ENCODE measurements at regions not wholly inside any gene's neighbourhood (a gene's known extent, or its start where the extent isn't known, plus 50 kb on each side); places are given as distances from the start of the nearest gene placed in this dataset.
"Not testable (repeated sequence)": the region's sequence is repeated elsewhere in the genome, so short reads cannot be mapped to it uniquely, and the experiment has no call there.

DNA sequence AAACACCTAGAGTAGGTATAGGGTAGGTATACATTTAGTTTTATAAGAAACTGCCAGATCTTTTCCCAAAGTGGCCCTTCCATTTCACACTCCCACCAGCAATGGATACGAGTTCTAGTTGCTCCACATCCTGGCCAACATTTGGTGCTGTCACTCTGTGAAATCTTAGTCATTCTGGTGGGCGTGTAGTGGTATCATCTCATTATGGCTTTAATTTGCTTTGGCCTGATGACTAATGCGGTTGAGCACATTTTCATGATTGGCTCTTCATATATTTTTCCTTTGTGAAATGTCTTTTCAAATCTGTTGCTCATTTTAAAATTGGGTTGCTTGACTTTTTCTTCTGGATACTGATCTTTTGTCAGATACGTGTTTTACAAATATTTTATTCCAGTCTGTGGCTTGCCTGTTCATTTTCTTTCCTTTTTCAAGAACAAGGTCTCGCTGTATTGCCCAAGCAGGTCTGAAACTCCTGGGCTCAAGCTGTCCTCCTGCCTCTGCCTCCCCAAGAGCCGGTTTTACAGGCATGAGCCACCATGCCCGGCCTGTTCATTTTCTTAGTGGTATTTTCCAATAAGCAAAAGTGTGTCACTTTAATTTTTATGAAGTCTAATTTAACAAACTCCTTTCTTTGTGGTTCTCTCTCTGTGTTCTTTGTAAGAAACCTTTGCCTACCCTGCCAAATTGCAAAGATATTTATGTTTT lies 192.4 kb downstream of the SEC14L1 start:
- DNase-seq (ENCODE audit: low read depth in 2 of 2): no peak

- DNase-seq (ENCODE audit: low read depth in 2 of 2): no peak
These were observed 196.4 kb downstream of the SEC14L1 start for GRCh38 chr17:77337150-77337549.

GRCh38 chr17:77341069-77341541 lies 200.3 kb downstream of the SEC14L1 start:
- DNase-seq (ENCODE audit: low read depth in 2 of 2): no peak

- DNase-seq (ENCODE audit: low read depth in 2 of 2): not testable (repeated sequence)
These were observed 201.9 kb downstream of the SEC14L1 start for GRCh38 chr17:77342656-77342990.

DNA sequence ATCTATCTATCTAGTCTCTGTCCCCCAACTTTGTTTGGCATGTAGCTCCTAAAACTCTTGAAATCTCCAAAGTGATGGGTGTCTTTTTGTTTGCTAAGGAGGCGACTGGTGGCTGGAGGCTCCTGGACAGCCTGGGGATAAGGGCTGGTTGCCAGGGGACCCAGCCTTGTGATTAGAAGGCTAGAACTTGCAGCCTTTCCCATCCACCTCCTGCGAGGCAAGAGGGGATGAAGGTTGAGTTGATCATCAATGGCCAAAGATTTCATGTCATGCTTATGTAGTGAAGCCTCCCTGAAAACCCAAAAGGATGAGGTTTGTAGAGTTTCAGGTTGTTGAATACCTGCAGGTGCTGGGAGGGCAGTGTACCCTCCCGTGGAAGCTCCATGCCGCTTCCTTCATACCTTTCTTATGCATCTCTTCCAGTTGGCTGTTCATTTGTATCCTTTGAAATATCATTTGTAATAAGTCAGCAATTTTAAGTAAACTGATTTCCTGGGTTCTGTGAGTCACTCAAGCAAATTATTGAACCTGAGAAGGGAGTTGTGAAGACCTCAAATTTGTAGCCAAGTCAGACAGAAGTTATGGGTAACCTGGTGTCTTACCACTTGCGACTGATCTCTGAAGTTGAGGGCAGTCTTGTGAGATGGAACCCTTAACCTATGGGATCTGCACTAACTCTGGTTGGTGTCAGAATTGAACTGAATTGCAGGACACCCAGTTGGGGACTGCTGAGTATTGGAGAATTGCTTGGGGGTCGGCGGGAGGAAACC lies 202.4 kb downstream of the SEC14L1 start:
- DNase-seq (ENCODE audit: low read depth in 2 of 2): no peak

GRCh38 chr17:77344038-77344437 lies 203.3 kb downstream of the SEC14L1 start:
- no peak for DNase-seq (ENCODE audit: low read depth in 2 of 2)

DNA sequence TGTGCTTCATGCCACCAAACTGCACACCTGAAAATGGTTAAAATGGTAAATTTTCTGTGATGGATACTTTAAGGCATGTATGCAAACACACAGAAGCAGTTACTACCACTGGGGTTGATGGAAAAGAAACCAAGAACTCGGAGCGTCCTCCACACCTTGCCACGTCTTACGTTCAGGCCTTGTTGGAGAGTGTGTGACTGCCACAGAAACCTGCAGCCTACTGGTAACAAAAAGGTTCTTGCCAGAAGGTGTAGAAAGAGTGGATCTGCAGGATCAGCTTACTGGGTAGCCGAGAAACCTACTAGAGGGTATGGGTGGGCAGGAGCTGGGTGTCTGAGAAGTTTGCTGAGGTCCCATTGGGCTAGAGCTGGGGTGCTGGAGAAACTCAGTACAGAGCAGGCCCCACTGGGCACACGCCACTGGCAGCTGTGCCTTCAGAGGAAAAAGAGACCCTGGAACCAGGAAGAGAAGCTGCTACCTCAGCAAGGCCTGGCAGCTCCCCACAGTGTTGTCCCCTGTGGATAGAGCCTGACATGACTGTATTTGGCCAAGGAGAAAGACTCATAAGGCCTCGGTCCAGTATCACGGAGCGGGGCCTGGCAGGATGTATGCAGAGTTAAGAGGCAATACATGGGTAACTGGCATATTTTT lies 204.6 kb downstream of the SEC14L1 start:
- DNase-seq (ENCODE audit: low read depth in 2 of 2): no peak

DNA sequence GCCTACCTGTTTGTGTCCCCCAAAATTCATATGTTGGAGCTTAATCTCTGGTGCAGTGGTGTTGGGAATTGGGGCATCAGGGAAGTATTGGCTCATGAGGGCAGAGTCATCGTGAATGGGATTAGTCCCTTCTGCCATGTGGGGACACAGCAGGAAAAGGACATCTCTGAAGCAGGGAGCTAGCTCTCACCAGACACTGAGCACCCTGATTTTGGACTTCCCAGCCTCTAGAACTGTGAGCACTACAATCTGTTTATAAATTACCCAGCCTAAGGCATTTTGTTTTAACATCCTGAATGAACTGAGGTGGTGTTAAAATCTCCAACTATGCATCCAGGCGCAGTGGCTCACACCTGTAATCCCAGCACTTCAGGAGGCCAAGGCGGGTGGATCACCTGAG lies 206.0 kb downstream of the SEC14L1 start:
- DNase-seq (ENCODE audit: low read depth in 2 of 2): no peak

GRCh38 chr17:77347544-77347943 lies 206.8 kb downstream of the SEC14L1 start:
- no peak for DNase-seq (ENCODE audit: low read depth in 2 of 2)

- DNase-seq (ENCODE audit: low read depth in 2 of 2): peak in 1 of 2 donors; percentile 46
These were observed 209.4 kb downstream of the SEC14L1 start for GRCh38 chr17:77349976-77350830.

DNA sequence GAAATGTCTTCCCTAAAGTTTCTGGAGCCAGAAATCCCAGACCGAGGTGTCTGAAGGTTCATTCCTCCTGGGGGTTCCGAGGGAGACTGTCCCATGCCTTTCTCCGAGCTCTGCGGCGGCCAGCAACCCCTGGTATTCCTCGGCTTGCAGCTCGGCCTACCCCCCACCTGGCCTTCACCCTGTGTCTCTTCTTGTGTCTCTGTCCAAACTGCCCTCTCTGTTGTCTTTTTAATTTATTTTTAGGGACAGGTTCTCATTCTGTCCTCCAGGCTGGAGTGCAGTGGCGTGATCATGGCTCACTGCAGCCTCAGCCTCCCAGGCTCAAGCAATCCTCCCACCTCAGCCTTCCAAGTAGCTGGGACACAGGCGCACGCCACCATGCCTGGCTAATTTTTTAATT lies 211.7 kb downstream of the SEC14L1 start:
- no peak for DNase-seq (ENCODE audit: low read depth in 2 of 2)

DNA sequence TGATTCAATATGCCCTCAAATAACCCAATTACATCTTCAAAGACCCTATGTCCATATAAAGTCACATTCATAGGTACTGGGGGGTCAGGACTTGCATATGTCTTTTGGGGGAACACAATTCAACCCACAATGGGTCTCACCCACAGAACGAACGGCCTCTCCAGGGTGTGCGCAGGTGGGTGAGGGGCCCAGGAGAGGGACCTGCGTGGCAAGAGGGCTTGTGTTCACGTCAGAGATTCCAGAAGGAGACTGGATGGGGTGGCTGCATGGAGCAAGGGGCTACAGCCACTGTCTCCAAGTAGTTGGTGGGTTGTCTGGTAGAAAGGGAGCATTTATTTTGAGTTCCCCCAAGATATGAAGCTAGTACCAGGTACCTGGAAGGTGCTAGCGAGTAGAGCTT lies 212.2 kb downstream of the SEC14L1 start:
- DNase-seq (ENCODE audit: low read depth in 2 of 2): no peak

GRCh38 chr17:77353684-77354419 lies 213.1 kb downstream of the SEC14L1 start:
- no peak for DNase-seq (ENCODE audit: low read depth in 2 of 2)

DNA sequence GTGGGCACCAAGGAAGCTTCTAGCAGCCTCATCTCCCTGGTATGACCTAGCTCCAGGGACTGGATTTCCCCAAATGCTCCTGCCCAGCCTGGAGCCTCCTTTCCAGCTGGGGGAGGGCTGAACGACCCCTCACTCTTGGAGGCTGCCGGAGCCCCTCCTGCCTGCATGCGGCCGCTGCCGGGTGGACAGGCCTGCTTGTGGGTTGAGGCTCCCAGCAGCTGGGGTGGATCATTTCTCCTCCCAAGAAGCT lies 213.6 kb downstream of the SEC14L1 start:
- DNase-seq (ENCODE audit: low read depth in 2 of 2): no peak

DNA sequence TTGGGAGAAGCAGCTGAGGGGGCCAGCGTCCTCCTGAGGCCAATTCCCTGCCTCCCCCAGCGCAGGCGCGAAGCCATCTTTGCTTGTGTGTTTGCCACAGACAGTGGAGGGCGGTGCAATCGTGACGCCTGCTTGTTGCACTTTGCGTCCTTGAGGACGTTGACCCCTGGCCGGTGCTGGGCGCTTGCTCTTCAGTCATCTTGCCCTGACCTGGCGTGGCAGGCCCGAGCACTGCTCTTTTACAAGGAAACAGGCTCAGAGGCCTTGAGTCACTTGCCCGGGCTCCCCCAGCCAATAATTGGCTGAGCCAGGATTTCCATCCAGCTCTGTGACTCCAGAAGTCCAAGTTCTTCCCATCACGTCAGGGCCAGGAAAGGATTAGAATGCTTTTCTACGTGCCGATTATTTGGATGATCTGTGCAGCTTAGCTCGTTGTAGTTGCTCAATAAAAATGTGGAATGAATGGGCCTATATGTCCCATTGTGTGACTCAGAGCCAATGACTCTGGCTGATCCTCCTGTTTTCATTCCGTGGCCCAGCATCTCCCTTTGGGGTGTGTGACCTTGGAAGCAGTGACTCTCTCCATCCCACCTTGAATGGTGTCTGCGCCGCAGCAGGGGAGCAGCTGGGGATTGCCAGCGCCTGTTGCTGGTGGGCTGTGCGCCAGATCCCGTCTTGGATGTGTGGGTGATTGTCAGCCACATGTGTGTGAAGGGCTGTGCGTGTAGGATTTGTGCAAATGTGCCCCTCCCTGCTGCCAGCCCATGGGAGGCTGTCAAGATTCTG lies 214.1 kb downstream of the SEC14L1 start:
- no peak for DNase-seq (ENCODE audit: low read depth in 2 of 2)

- no peak for DNase-seq (ENCODE audit: low read depth in 2 of 2)
These were observed 215.4 kb downstream of the SEC14L1 start for GRCh38 chr17:77356109-77356689.

DNA sequence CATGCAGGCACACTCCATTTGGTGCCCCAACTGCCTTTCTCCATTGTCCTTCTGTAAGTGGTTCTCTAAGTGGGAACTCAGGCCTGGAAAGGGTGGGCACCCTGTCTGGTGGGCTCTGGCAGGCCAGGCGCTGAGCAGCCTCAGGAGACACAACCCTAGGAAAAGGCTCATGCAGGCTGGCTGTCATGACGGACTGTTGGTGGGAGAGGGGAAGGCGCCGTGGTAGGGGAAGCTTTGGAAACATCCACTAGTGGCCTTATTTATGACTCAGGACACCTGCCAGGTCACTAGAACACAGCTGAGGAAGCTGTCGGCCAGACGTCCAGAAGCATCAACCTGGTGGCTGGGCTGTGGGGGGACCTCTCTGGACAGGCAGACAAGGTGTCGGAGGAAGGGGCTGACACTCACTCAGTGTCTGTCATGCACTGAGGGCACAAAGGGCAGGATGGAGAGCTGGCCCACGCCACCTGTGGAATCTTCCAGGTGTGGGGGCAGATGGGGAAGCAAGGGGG lies 216.0 kb downstream of the SEC14L1 start:
- no peak for DNase-seq (ENCODE audit: low read depth in 2 of 2)

GRCh38 chr17:77358801-77359200 lies 218.0 kb downstream of the SEC14L1 start:
- DNase-seq (ENCODE audit: low read depth in 2 of 2): no peak

DNA sequence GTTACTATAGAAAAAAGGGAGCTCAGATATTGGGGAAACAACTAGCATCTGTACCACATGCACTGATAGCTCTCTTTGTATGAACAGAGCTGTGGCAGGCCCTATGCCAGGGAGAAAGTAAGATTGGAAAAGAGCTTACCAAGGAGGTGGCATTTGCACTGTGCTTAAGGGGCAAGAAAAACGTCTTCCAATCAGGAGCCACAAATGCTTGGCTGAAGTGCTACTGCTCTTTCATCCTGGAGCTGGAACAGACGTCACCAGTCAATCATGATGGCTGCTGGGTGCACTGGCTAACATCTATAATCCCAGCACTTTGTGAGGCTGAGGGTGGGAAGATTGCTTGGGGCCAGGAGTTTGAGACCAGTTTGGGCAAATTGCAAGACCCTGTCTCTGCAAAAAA lies 218.5 kb downstream of the SEC14L1 start:
- DNase-seq (ENCODE audit: low read depth in 2 of 2): no peak
